ENCODE measurements at regions not wholly inside any gene's neighbourhood (a gene's known extent, or its start where the extent isn't known, plus 50 kb on each side); places are given as distances from the start of the nearest gene placed in this dataset.

DNA sequence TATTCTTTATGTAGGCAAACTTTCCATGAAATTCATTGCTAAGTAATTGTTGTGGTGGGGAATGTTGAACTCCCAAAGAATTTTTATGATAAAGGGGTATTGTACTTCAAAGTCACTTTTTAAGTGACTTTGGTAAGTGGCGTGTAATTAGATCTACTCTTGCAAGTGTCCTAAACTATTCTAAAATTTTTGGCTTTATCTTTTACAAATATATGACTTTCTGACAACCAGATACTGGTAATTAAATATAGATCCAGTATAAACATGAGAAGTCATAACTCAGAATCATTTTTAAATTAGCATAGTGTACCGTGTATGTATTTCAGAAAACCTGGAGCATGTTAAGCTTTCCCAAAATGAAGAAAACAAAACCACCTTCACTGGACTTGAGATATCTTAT, 84.7 kb upstream of the HGF start:
- Mint-ChIP-seq H3K4me1 (no peaks in the 10 kb centered on the region), H3K36me3 (no peaks in the 10 kb centered on the region), H3K27me3 (ENCODE audit: insufficient read depth, low read depth) (peaks cover 2% of the 10 kb centered on the region), H3K27ac (no peak overlapping the region), H3K9me3 (no peaks in the 10 kb centered on the region), H3K4me3 (no peak overlapping the region)
- H2AFZ ChIP-seq (replicated peaks) = no peak overlapping the region
- DNase-seq (ENCODE audit: low spot score) = no peak
- H3F3A ChIP-seq (ENCODE audit: low read depth) = no peaks in the 10 kb centered on the region
- no peaks in the 10 kb centered on the region for H3K79me2 ChIP-seq (ENCODE audit: low read depth)
- no peaks in the 10 kb centered on the region for H3K36me3 ChIP-seq
- no peak overlapping the region for H3K9ac ChIP-seq
- H3K4me1 ChIP-seq = no peaks in the 10 kb centered on the region
- H3K4me3 ChIP-seq = no peak overlapping the region
- no peak overlapping the region for H3K4me2 ChIP-seq
- no peak overlapping the region for H3K27ac ChIP-seq
- no peaks in the 10 kb centered on the region for H4K20me1 ChIP-seq (ENCODE audit: low read depth)
- H3K9me3 ChIP-seq (ENCODE audit: low read depth) = no peaks in the 10 kb centered on the region
- no peak for TF ChIP-seq CTCF (IDR thresholded peaks at IDR 0.05)
- TF ChIP-seq EZH2 (IDR thresholded peaks at IDR 0.05) = no peak
- no peak for TF ChIP-seq EZH2phosphoT487 (IDR thresholded peaks at IDR 0.05)
- H3K27me3 ChIP-seq = no peaks in the 10 kb centered on the region

GRCh38 chr7:81852701-81853100, 82.9 kb upstream of the HGF start:
- DNase-seq (ENCODE audit: low spot score) = no peak
- no peak overlapping the region for H3K4me3 Mint-ChIP-seq
- Histone ChIP-seq H2AFZ (replicated peaks) (no peak overlapping the region), H3K4me2 (no peak overlapping the region), H3K27me3 (no peaks in the 10 kb centered on the region), H3K27ac (no peak overlapping the region), H3K79me2 (ENCODE audit: low read depth) (no peaks in the 10 kb centered on the region), H3K4me3 (no peak overlapping the region), H3K9ac (no peak overlapping the region), H3K9me3 (ENCODE audit: low read depth) (no peaks in the 10 kb centered on the region), H3K36me3 (no peaks in the 10 kb centered on the region), H3K4me1 (no peaks in the 10 kb centered on the region), H3F3A (ENCODE audit: low read depth) (no peaks in the 10 kb centered on the region), H4K20me1 (ENCODE audit: low read depth) (no peaks in the 10 kb centered on the region)
- peaks cover 2% of the 10 kb centered on the region for H3K27me3 Mint-ChIP-seq (ENCODE audit: insufficient read depth, low read depth)
- H3K4me1 Mint-ChIP-seq = no peaks in the 10 kb centered on the region
- H3K27ac Mint-ChIP-seq = no peak overlapping the region
- no peak for TF ChIP-seq CTCF (IDR thresholded peaks at IDR 0.05)
- TF ChIP-seq EZH2 (IDR thresholded peaks at IDR 0.05) = no peak
- no peak for TF ChIP-seq EZH2phosphoT487 (IDR thresholded peaks at IDR 0.05)
- H3K36me3 Mint-ChIP-seq = no peaks in the 10 kb centered on the region
- no peaks in the 10 kb centered on the region for H3K9me3 Mint-ChIP-seq

DNA sequence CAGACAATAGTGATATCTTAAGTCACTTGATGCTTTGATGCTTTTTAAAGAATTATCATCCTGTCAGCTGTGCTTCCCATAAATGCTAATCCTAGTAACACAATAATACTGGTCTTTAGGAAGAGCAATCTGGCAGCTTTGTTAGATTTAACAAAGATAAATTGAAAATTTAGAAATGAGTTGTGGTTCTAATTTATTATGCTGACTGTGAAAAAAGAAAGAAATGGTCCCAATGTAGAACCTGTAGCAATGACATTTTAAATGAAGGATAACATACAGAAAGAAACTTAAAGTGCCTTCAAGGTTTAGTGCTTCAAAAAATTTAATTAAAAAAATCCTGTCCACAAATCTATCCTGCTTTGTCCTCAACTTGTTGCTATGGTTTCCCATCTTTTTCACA, 81.6 kb upstream of the HGF start:
- no peak for TF ChIP-seq EZH2phosphoT487 (IDR thresholded peaks at IDR 0.05)
- no peak for TF ChIP-seq EZH2 (IDR thresholded peaks at IDR 0.05)
- no peak for TF ChIP-seq CTCF (IDR thresholded peaks at IDR 0.05)
- Histone ChIP-seq H2AFZ (replicated peaks) (no peak overlapping the region), H3F3A (ENCODE audit: low read depth) (no peaks in the 10 kb centered on the region), H3K4me2 (no peak overlapping the region), H3K9ac (no peak overlapping the region), H3K9me3 (ENCODE audit: low read depth) (no peaks in the 10 kb centered on the region), H3K27ac (no peak overlapping the region), H3K4me3 (no peak overlapping the region), H4K20me1 (ENCODE audit: low read depth) (no peaks in the 10 kb centered on the region), H3K79me2 (ENCODE audit: low read depth) (no peaks in the 10 kb centered on the region), H3K27me3 (no peaks in the 10 kb centered on the region), H3K4me1 (no peaks in the 10 kb centered on the region), H3K36me3 (no peaks in the 10 kb centered on the region)
- H3K4me1 Mint-ChIP-seq = peaks cover 4% of the 10 kb centered on the region
- H3K9me3 Mint-ChIP-seq = no peaks in the 10 kb centered on the region
- H3K4me3 Mint-ChIP-seq = no peak overlapping the region
- H3K27ac Mint-ChIP-seq = no peak overlapping the region
- no peaks in the 10 kb centered on the region for H3K36me3 Mint-ChIP-seq
- DNase-seq (ENCODE audit: low spot score) = no peak
- no peaks in the 10 kb centered on the region for H3K27me3 Mint-ChIP-seq (ENCODE audit: insufficient read depth, low read depth)

DNA sequence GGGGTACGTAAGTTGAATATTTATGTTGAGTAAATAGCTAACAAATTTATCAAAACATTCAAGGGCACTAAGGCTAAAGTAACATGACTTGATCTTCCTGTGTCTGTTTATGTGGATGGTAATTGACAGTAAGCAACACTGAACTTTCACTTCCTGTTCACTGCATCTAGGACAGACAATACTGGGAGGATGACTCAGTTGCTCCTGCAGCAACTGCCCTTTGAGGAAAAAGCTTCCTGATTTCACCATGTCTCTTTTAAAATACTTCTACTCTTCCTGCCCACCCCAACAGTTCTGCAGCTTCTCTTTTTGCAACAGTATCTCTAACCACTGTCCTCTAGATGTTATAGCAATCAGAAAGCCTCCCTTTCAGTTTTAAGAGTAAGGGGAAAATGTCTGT, 76.6 kb upstream of the HGF start:
- Histone ChIP-seq H3K4me2 (no peak overlapping the region), H3K9me3 (ENCODE audit: low read depth) (no peaks in the 10 kb centered on the region), H3K27me3 (no peaks in the 10 kb centered on the region), H3K27ac (no peak overlapping the region), H3K36me3 (no peaks in the 10 kb centered on the region), H2AFZ (replicated peaks) (no peak overlapping the region), H3K4me3 (no peak overlapping the region), H3K9ac (no peak overlapping the region), H3F3A (ENCODE audit: low read depth) (no peaks in the 10 kb centered on the region), H4K20me1 (ENCODE audit: low read depth) (no peaks in the 10 kb centered on the region), H3K79me2 (ENCODE audit: low read depth) (no peaks in the 10 kb centered on the region), H3K4me1 (peaks cover 12% of the 10 kb centered on the region)
- no peaks in the 10 kb centered on the region for H3K36me3 Mint-ChIP-seq
- TF ChIP-seq CTCF (IDR thresholded peaks at IDR 0.05) (no peak), EZH2phosphoT487 (IDR thresholded peaks at IDR 0.05) (no peak), EZH2 (IDR thresholded peaks at IDR 0.05) (no peak)
- no peaks in the 10 kb centered on the region for H3K9me3 Mint-ChIP-seq
- H3K27ac Mint-ChIP-seq = no peak overlapping the region
- no peaks in the 10 kb centered on the region for H3K27me3 Mint-ChIP-seq (ENCODE audit: insufficient read depth, low read depth)
- no peak for DNase-seq (ENCODE audit: low spot score)
- no peak overlapping the region for H3K4me3 Mint-ChIP-seq
- peaks cover 5% of the 10 kb centered on the region for H3K4me1 Mint-ChIP-seq

Data from neural progenitor cell (in vitro differentiated cells).